RKO (cell line): ENCODE measurements at regions not wholly inside any gene's neighbourhood (a gene's known extent, or its start where the extent isn't known, plus 50 kb on each side); places are given as distances from the start of the nearest gene placed in this dataset.

Experiments used
- DNase-seq: peaks from one replicate; pipeline ENCODE4 v3.0.0-alpha.2; 2016; ENCODE audit warnings: low spot score

DNA sequence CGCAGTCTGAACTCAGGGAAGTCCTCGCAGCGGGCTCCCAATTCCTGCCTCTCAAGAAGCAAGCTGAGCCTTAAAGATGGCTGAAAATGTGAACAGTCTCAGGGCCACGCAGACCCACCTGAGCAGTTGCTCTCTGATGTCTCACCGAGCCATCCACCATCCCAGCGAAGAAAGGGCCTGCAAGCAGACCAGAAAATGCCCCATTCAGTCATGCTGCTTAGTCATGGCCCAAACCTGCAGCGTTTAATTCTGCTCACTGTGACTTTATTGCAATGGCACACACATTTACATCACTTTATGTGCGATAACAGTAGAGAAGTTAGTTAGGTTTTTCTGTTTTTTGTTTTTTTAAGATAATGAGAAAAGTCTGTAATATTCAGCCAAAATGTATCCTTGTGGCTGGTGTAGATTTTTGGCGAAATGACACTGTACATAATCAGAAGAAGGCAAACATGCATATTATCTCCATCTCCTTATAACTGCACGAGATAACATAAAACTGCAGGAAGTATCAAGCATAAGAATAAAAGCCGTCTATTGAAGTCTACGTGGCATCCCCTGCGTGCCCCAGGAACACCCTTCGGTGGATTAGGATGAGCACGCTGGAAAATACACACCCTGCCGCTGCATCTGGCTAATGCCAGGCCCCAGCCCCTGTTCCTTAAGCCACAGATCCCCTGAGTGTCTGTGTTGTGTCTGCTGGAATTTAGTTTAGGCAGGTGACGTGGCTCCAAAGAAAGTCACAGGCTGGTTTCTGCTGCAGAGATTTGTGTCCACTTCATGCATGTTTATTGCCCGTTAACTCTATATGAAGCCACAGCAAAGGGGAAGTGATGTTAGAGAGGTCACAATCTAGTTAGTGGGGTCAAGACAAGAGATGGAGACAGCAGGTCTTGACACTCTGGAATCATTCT lies 119.8 kb upstream of the IRF2BP2 start:
- peak; percentile 34 for DNase-seq

DNA sequence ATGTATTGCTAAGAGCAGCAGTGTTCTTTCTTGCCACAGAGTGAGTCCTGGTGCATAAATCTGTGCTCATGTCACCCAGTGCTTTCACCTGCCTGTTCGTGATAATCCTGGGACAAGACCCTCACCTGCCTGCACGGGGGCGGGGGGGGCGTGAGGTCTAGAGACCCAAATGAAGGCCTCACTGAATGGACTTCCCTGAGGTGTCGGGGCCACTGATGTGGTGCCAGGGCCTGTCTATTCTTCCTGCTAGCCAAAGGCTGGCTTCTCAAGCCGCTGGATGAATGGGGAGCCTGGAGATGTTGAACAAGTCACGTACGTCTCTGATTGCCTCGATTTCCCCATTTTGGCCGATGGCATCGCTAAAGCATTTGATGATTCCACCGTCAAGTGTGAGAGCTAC lies 118.8 kb upstream of the IRF2BP2 start:
- DNase-seq: no peak

GRCh38 chr1:234727018-234727940 lies 117.3 kb upstream of the IRF2BP2 start:
- DNase-seq: no peak

DNA sequence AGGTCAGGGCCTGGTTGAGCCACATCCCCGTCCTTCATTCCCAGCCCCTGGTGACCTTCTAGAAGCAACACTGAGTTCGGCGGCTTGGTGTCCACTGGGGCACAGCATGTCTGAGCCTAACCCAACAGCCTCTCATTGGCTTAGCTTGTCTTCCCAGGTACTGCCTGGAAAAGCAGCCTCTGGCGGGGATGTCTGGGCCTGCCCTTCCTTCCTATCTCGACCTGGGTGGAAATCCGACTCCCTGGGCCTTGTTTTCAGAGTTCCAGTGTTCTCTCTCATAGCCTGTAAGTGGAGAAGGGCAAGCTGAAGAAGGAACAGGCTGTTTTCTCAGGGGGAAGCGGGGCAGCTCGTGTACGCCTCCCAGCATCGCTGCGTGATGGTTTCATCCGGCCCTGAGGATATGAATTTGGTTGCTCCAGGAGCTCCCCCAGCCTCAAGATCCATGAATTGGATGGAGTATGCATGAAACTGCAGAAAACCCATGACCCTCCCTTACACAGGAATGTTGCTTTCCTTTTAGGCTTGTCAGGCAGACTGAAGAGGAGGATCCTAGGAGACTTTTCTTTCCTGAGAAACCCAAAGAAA lies 116.5 kb upstream of the IRF2BP2 start:
- no peak for DNase-seq

DNA sequence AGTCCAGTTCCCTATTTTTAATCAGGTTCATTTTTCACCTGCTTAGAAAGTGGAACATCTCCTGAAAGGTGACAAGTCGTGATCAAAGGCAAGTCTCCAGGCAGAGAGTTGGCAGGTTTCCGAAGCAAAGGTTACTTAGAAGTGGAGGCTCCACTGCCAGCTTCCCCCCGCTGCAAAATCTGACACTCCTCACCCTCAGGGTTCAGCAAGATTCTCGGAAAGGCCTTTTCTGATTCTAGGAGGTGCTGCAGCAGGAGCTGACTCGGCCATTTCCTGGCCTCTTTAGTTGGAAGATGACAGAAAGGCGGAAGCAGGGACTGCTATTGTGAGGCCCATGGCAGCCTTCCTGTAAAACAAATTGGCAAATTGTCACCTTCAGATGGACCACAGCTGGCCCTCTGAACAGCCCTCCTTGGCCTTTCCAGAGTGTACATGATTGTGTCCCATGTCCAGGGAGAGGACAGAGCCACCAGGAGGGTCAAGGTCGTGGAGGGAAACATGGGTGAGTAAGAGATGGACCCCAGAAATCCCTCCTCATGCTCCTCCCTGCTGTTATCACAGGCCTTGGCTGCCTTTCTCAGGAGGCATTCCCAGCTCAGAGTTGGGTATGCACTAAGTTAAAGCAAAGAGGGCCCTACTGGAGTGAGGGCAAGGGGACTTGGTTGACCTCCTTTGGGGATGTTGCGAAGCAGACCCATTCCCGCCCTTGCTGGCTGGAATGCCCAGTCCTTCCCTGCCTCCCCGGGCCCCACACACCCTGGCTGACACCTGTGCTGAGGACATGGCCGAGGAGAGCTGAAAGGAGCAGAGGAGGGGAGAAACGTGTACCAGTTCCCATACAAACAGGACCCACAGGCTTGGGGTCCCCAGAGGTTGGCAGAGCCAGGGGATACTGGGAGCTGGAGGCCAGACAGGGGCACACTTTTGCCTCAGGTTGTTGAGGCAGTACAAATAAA lies 115.5 kb upstream of the IRF2BP2 start:
- no peak for DNase-seq

DNA sequence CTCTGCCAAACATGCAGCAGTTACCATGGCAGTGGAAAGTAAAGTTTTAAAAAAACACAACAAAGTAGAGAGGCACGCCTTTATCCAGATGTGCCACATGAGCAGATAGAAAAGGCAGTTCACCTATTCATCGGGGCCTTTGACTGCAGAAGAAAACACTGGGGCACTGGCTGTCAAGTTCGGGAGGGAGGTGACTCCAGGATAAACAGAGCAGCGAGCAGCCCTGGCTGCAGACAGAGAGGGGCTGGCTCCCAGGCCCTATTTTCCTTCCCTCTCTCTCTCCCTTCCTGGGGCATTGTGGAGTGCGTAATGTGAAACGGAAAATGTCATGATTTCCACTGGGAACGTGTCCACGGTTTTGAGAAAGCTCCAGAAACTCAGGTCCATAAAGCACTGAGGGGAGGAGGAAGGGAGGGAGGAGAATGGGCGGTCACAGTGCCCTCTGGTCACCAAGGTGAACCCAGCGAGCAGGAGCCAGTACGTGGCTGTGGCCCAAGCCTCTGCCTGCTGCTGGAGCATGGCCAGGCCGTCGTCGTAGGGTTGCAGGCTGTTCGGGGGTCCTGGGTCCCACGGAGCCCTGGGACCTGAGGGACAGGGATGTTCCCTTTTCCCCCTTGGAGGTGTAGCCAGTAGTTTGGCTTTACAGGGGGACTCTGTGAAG lies 114.7 kb upstream of the IRF2BP2 start:
- DNase-seq: peak; percentile 5

- DNase-seq: peak; percentile 86
These were observed 113.1 kb upstream of the IRF2BP2 start for GRCh38 chr1:234722904-234723720.

DNA sequence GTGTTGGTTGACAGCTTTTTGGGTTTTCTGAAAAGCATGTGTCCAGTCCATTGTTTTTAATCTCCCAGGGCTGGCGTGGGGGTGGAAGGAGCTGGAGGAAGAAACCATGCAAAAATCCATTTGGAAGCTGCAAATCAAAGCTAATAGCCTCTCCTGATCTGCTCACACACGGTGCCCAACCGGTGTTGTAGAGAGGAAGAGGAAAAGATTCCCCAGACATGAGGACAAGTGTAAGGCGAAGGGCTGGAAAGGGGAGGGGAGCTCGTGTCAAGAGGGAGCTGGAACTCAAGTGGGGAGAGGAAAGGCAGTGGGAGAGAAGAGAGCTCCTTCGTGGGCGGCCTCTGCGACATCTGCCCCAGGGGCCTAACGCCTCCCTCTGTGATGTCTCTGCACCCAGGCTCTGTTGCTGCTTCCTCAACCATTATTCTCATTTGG lies 112.3 kb upstream of the IRF2BP2 start:
- no peak for DNase-seq

DNA sequence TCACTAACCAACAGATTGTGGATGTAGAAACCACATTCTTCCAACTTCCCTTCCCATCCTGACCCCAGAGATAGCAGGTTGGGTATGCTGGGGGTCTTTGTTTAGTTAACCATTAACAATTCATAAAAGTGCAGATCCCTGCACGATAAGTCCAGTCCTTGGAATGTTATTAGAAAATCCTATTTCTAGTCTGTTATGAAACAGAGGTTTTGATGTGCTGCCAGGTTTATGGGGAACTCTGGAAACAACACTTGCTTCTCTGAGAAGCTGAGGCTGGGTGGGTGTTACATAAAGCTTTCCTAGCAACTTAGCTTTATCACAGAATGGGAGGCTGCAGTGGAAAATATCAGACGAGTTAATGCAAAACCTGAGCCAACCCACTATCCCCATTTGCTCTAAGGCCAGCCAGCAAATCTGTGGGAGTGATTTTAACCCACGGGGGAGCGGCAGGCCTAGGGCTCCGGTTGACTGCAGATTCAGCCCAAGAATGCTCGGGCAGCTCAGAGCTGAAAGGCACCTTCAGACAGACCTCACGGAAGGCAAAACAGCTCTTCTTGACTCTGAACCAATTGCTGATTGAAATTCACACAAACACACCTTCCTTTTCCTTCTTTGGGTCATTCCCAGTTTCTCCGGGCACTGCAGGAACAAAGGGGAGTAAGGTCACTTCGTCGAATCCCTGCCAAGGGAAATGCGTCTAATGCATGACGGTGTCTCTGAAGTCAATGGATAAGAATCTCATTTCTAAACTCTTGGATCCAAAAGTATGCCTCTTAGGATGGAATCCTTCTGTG lies 111.7 kb upstream of the IRF2BP2 start:
- DNase-seq: no peak

DNA sequence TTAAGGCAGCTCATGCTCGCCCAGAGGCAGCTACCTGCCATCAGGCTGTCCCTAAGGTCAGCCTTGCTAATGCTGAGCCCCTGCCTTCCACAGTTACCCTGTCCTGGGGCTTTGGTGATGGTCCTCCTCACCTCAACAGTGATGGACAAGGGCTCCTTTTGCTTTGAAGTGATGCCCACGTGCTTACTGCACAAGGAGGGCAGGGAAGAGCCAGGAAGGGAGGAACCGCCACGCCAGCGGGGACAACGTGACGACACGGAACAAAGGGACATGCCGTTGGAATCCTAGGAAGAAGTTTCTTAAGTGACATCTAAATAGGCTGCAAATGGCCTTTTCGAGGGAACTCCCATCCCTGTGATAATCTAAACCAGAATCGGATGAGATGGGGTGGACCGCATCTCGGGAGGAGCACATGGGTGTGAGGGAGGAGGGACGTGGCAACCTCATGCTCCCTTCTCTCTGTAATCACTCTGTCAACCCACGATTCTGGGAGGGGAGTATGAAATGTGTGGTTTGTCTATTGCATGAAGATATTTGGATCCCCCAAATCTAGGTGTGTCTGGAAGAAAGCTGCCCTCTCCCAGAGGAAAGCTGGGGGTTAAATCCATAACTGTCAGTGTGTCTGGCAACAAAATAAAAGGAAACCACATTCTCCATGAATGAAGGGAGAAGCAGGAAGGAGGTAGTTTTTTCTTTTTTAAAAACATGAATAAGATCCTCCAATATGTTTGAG lies 110.9 kb upstream of the IRF2BP2 start:
- DNase-seq: no peak

DNA sequence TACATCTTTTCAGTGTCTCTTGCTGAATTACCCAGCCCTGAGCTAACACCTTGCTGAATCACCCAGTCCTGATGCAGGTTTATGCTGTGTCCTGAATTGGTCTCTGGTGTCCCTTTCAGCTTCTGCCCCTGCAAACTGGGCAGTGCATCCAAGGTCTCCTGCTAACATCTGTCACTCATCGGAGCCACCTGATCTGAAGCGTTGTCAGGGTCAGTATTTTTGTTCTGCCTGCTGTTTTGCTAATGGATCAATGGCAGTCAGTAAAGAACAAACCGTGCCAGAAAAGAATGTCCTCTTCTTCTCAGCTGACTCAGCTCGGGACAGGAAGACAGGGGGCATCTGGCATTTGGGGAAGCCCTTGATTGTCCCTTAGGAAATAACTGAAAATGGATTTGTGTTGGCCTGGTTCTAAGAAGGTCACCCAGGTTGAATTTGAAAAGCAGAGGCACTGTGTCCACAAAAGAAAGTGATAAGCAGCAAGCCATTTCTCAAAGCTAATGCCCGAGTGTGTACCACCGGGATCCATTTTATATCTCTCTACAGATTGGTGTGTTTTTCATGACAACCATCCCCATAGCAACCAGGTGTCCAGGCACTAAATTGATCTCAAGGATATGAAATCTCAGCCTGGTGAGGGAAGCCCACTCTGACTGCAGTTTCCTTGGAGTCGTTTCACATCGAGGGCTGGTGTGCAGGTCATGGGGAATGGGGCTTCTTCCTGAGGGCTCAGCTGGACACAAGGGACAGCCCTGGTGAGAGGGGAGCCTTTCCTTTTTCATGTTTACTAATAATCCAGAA lies 109.7 kb upstream of the IRF2BP2 start:
- DNase-seq: no peak

DNA sequence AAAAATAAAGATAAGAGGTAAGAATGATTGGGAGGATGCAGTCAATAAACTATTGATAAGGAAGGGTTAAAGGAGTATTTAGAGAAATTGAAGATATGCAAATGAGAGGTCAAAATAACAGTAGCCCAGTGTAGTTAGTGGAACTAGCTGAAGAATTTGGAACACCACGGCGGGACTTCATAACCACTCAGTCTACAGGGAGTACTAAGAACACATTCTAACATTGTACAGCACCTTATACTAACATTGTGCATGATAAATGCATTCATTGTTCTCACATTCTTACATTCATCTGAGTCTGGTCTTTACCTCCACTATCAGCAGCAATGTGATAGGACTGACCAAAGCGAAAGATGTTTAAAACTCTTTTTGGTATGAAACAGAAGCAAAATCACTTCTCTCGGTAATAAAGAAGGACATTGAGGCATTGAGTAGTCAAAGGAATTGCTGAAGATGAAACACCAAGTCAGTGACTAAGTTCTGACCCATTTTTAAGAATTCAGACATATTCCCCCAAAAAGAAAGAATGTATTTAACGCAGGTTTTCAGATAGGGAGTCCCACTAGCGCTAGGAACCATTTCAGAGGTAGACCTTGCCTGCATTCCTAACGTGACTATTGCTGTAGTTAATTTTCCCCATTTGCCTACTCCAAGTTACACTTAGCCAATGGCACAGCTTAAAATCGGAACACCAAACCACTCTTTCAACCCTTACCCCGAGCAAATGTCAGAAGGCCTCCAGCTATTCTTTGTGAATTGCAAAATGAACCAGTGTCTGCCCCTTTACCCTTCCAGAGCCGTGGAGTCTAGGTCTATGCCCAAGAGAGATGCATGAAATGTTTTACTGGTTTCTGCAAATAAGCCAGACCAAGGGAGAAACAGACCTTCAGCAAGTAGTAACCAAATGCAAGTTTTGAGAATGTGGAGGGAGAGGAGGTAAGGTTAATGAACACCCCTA lies 108.8 kb upstream of the IRF2BP2 start:
- no peak for DNase-seq

GRCh38 chr1:234716908-234717375 lies 107.0 kb upstream of the IRF2BP2 start:
- DNase-seq: no peak

- DNase-seq: no peak
These were observed 105.5 kb upstream of the IRF2BP2 start for GRCh38 chr1:234715252-234716014.

- no peak for DNase-seq
These were observed 103.9 kb upstream of the IRF2BP2 start for GRCh38 chr1:234713859-234714258.
